ENCODE measurements at regions not wholly inside any gene's neighbourhood (a gene's known extent, or its start where the extent isn't known, plus 50 kb on each side); places are given as distances from the start of the nearest gene placed in this dataset.
"Not testable (repeated sequence)": the region's sequence is repeated elsewhere in the genome, so short reads cannot be mapped to it uniquely, and the experiment has no call there.

DNA sequence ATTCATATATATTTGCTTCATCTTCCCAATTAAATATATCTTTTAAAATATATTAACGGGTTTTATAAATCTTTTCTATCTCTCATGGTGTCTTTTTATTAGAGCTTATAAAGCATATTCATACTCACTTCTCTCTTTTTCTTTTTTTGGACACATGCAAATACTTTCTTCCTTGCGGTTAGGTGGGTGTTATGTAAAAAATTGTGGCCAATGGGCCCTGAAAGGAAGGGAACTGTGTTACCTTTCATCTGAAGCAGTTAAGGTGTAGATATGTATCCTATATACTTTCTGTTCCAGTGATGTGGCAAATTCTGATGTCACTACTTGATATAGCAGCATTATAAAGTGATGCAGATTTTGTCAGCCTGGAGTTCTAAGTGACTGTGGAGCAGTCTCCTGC, 714.5 kb downstream of the PLCL1 start:
- Histone ChIP-seq H3K9me3 (ENCODE audit: severe bottlenecking) (no peaks in the 10 kb centered on the region), H3K27ac (no peak overlapping the region), H3K27me3 (ENCODE audit: insufficient read depth, low read depth, severe bottlenecking) (no peaks in the 10 kb centered on the region), H3K36me3 (no peaks in the 10 kb centered on the region), H3K4me3 (ENCODE audit: low read depth, low read length) (no peak overlapping the region)
- no peak for DNase-seq
- TF ChIP-seq CTCF (IDR thresholded peaks at IDR 0.05; ENCODE audit: low read depth, low read length): no peak

- Histone ChIP-seq H3K4me3 (ENCODE audit: low read depth, low read length) (no peak overlapping the region), H3K9me3 (ENCODE audit: severe bottlenecking) (no peaks in the 10 kb centered on the region), H3K27me3 (ENCODE audit: insufficient read depth, low read depth, severe bottlenecking) (no peaks in the 10 kb centered on the region), H3K36me3 (no peaks in the 10 kb centered on the region), H3K27ac (no peak overlapping the region)
- DNase-seq: no peak
- no peak for TF ChIP-seq CTCF (IDR thresholded peaks at IDR 0.05; ENCODE audit: low read depth, low read length)
Measured at GRCh38 chr2:198517976-198518375, 713.6 kb downstream of the PLCL1 start.

GRCh38 chr2:198508610-198509009, 704.2 kb downstream of the PLCL1 start:
- H3K9me3 ChIP-seq (ENCODE audit: severe bottlenecking); H3K27me3 ChIP-seq (ENCODE audit: insufficient read depth, low read depth, severe bottlenecking); H3K4me3 ChIP-seq (ENCODE audit: low read depth, low read length); H3K27ac ChIP-seq; DNase-seq; H3K36me3 ChIP-seq: not testable (repeated sequence)

GRCh38 chr2:198499539-198499938, 695.1 kb downstream of the PLCL1 start:
- Histone ChIP-seq H3K4me3 (ENCODE audit: low read depth, low read length) (no peak overlapping the region), H3K9me3 (ENCODE audit: severe bottlenecking) (no peaks in the 10 kb centered on the region), H3K27me3 (ENCODE audit: insufficient read depth, low read depth, severe bottlenecking) (no peaks in the 10 kb centered on the region), H3K27ac (no peak overlapping the region), H3K36me3 (no peaks in the 10 kb centered on the region)
- no peak for DNase-seq
- TF ChIP-seq CTCF (IDR thresholded peaks at IDR 0.05; ENCODE audit: low read depth, low read length): no peak

- H3K36me3 ChIP-seq: no peaks in the 10 kb centered on the region
- TF ChIP-seq CTCF (IDR thresholded peaks at IDR 0.05; ENCODE audit: low read depth, low read length): no peak
- H3K27ac ChIP-seq: no peak overlapping the region
- H3K27me3 ChIP-seq (ENCODE audit: insufficient read depth, low read depth, severe bottlenecking): no peaks in the 10 kb centered on the region
- no peak for DNase-seq
- H3K9me3 ChIP-seq (ENCODE audit: severe bottlenecking): no peaks in the 10 kb centered on the region
- no peak overlapping the region for H3K4me3 ChIP-seq (ENCODE audit: low read depth, low read length)
Measured at GRCh38 chr2:198498516-198498915, 694.1 kb downstream of the PLCL1 start.

DNA sequence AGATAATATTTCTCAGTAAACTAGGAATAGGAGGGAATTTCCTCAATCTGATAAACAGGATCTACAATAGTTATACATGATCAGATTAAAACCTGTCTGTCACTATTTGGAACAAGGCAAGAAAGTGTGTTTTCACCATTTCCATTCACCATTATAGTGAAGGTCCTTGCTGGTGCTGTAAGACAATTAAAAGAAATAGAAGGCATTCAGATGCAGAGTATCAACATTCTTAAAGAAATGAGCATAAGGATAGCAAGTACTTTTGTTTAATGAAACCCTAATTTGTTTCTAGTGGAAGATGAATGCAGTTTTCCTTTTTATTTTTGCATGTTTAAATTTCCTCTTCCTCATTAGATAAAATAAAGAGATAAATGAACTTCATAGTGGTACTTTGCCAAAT, 693.7 kb downstream of the PLCL1 start:
- H3K36me3 ChIP-seq: no peaks in the 10 kb centered on the region
- no peaks in the 10 kb centered on the region for H3K9me3 ChIP-seq (ENCODE audit: severe bottlenecking)
- DNase-seq: no peak
- no peak for TF ChIP-seq CTCF (IDR thresholded peaks at IDR 0.05; ENCODE audit: low read depth, low read length)
- H3K27me3 ChIP-seq (ENCODE audit: insufficient read depth, low read depth, severe bottlenecking): no peaks in the 10 kb centered on the region
- H3K27ac ChIP-seq: no peak overlapping the region
- no peak overlapping the region for H3K4me3 ChIP-seq (ENCODE audit: low read depth, low read length)
